GM10266 (cell line): ENCODE measurements at regions not wholly inside any gene's neighbourhood (a gene's known extent, or its start where the extent isn't known, plus 50 kb on each side); places are given as distances from the start of the nearest gene placed in this dataset.

Experiments used
- DNase-seq: peaks from one replicate; pipeline ENCODE4 v3.0.0; 2012; ENCODE audit errors: extremely low spot score
- CTCF ChIP-seq: IDR thresholded peaks from 2 replicates; pipeline ENCODE4 v1.5.1; 2012; ENCODE audit warnings: mild to moderate bottlenecking, low read depth; ENCODE audit not compliant: control insufficient read depth, insufficient read depth; ENCODE audit errors: missing control alignments

GRCh38 chr2:236711440-236711839, 141.8 kb downstream of the ACKR3 start:
- no peak for DNase-seq
- no peak for TF ChIP-seq CTCF

- no peak for DNase-seq
- TF ChIP-seq CTCF, result no peak
Observed at GRCh38 chr2:236712304-236712703, 142.7 kb downstream of the ACKR3 start.

- TF ChIP-seq CTCF, result no peak
- no peak for DNase-seq
Observed at GRCh38 chr2:236712961-236713673, 143.5 kb downstream of the ACKR3 start.

- DNase-seq, result no peak
- TF ChIP-seq CTCF, result no peak
Observed at GRCh38 chr2:236714080-236714479, 144.5 kb downstream of the ACKR3 start.

DNA sequence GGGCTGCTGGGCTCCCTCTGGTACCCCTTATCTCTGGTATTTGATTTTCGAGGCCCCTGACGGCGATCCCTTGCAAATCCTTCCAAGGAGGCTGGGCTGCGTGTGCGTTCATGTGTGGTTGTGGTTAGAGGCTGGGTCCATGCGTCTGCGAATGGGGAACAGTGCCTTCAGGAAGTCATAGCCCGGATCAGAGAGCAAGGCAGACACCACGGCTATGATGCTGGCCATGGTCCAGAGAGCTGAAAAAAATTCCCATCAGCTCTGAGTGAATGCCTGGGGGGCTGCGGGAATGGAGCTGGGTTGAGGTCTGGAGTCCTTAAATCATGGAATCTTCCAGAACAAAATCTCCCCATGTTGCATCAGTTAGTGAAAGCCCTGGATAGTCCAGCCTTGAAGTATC, 145.5 kb downstream of the ACKR3 start:
- DNase-seq, result no peak
- TF ChIP-seq CTCF, result no peak

DNA sequence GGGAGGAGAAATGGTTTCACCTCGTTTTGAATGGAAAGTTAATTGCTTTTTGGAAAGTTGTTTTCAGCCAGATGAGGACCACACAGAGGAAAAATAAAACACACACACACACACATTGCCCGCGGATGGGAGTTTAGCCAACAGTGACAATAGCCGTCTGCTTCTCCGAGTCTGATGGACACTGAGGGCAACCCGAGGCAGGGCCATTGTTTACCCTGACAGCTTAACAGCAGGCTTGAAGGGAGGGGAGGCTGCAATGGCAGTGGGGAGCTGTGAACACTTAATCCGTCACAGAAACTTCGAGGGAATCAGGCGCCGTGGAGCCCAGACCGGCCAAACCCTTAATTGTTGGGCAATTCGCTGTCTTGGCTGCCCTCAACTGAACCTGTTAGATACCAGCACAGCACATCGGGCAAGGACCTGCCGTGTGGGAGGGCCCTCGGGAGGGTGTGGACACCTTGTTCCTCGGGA, 145.9 kb downstream of the ACKR3 start:
- no peak for TF ChIP-seq CTCF
- DNase-seq, result no peak

GRCh38 chr2:236717120-236717519, 147.5 kb downstream of the ACKR3 start:
- DNase-seq, result no peak

More at GRCh38 chr2:236717120-236717519, 147.5 kb downstream of the ACKR3 start:
- TF ChIP-seq CTCF, result no peak
